Activated T-cell treated with anti-CD3 and anti-CD28 coated beads, Interleukin-2, amount 50 U/mL, for 4 hours (primary cell): ENCODE measurements at regions not wholly inside any gene's neighbourhood (a gene's known extent, or its start where the extent isn't known, plus 50 kb on each side); places are given as distances from the start of the nearest gene placed in this dataset.

ENCODE experiments used
- ATAC-seq, 2 donors: fragments of 200-7000 bp; cut with Tn5 transposase; one replicate each; pipeline ENCODE4 v1.10.0; 2021
- DNase-seq: peaks from one replicate; pipeline ENCODE4 v3.0.0-alpha.2; 2020
- H3K27me3 Mint-ChIP-seq: one replicate; pipeline ENCODE4 v1.8.0; 2021; ENCODE audit warnings: low read depth, mixed read lengths
- H3K36me3 Mint-ChIP-seq: one replicate; pipeline ENCODE4 v1.8.0; 2022; ENCODE audit warnings: mixed read lengths; ENCODE audit not compliant: insufficient read depth
- H3K4me1 Mint-ChIP-seq: one replicate; pipeline ENCODE4 v1.8.0; 2021; ENCODE audit warnings: low read depth, mixed read lengths
- H3K4me3 Mint-ChIP-seq: one replicate; pipeline ENCODE4 v1.8.0; 2021; ENCODE audit warnings: mild to moderate bottlenecking, moderate library complexity, mixed read lengths
- H3K9me3 Mint-ChIP-seq: one replicate; pipeline ENCODE4 v1.8.0; 2021; ENCODE audit warnings: mixed read lengths

DNA sequence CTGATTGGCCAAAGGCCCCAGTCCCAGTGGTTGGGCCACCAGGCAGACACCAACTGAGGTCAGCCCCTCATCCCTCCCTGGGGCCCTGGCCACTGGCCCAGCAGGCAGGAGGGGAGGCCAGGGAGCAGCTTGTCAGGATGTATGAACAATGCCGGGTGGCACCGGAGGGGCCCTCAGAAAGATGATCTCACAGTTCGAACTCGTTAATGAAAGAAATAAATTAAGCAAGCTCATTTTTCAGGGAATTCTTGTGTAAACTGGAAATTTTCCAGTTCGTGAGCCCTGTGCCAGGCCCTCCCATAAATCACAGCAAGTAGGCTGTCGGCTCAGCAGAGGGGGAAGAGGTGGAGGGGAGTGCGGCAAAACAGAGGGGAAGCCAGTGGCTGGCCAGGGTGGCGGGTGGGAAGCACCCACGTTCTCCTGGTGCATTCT, 177.0 kb upstream of the VASH1 start:
- no peak overlapping the region for H3K4me3 Mint-ChIP-seq
- H3K4me1 Mint-ChIP-seq = no peaks in the 10 kb centered on the region
- no peaks in the 10 kb centered on the region for H3K9me3 Mint-ChIP-seq
- ATAC-seq = no peak
- DNase-seq = no peak
- no peaks in the 10 kb centered on the region for H3K27me3 Mint-ChIP-seq
- no peaks in the 10 kb centered on the region for H3K36me3 Mint-ChIP-seq

DNA sequence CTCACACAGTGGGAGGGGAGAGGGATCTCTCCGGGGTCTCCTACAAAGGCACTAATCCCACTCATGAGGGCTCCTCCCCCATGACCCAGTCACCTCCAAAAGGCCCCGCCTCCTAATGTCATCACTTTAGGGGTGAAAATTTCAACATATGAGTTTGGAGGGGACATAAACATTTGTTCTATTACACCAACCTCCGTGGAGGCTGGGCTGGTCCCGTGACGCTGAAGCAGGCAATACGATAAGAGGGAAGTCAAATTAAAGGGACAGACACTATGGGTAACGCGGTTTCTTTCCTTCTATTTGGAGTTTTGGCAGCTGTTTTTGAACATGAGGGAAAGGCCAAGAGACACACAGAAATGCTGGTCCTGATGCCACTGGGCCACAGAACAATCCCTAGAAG, 175.7 kb upstream of the VASH1 start:
- DNase-seq (no peak), ATAC-seq (no peak)
- no peaks in the 10 kb centered on the region for H3K36me3 Mint-ChIP-seq
- no peaks in the 10 kb centered on the region for H3K4me1 Mint-ChIP-seq
- no peaks in the 10 kb centered on the region for H3K9me3 Mint-ChIP-seq
- H3K27me3 Mint-ChIP-seq = no peaks in the 10 kb centered on the region
- no peak overlapping the region for H3K4me3 Mint-ChIP-seq

GRCh38 chr14:76589246-76589645, 172.0 kb upstream of the VASH1 start:
- Mint-ChIP-seq H3K4me1 (no peaks in the 10 kb centered on the region), H3K4me3 (no peak overlapping the region), H3K27me3 (no peaks in the 10 kb centered on the region), H3K9me3 (no peaks in the 10 kb centered on the region), H3K36me3 (no peaks in the 10 kb centered on the region)
- DNase-seq (no peak), ATAC-seq (no peak)

GRCh38 chr14:76591266-76591665, 170.0 kb upstream of the VASH1 start:
- ATAC-seq (no peak), DNase-seq (no peak)
- Mint-ChIP-seq H3K27me3 (no peaks in the 10 kb centered on the region), H3K4me1 (no peaks in the 10 kb centered on the region), H3K9me3 (no peaks in the 10 kb centered on the region), H3K4me3 (no peak overlapping the region), H3K36me3 (no peaks in the 10 kb centered on the region)

DNA sequence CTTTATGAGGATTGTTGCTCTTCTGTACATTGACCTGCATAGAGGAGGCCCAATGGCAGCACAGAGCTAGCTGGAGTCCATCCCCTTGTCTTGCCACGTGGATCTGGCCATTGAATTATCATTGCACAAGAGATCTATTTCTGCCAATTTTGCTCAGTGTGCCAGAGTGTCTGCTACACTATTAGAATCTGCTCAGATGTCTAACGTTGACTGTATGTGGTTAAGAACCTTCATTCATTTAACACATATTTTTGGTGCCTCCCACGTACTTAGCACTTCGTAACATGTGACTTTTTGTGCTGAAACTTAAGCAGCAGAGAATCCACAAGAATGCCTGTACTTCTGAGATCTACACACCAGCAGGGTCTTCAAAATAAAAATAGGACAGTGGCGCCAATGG, 166.0 kb upstream of the VASH1 start:
- peaks cover under 1% of the 10 kb centered on the region for H3K9me3 Mint-ChIP-seq
- no peaks in the 10 kb centered on the region for H3K4me1 Mint-ChIP-seq
- no peaks in the 10 kb centered on the region for H3K27me3 Mint-ChIP-seq
- no peaks in the 10 kb centered on the region for H3K36me3 Mint-ChIP-seq
- ATAC-seq (no peak), DNase-seq (no peak)
- no peak overlapping the region for H3K4me3 Mint-ChIP-seq

- Mint-ChIP-seq H3K27me3 (no peaks in the 10 kb centered on the region), H3K4me3 (no peak overlapping the region)
- no peak for ATAC-seq
These were observed 163.9 kb upstream of the VASH1 start for GRCh38 chr14:76597387-76597786.

DNA sequence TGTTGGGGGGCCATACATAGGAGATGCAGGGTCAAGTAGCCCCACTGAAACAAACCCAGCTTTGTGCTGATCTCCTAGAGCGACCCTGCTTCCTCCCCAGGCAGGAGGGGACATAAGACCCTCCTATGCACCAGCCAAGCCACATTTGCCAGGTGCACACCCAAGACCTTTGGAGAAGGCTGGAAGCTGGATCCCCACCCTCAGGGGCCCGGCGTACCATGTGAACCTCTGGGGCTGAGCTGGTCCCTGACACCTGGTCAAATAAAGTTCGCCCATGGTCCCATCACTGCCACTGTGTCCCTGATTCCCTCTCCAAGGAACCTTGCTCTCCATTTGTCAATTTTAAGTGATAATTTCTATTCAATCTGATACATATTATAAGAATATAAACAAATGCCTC, 162.1 kb upstream of the VASH1 start:
- H3K9me3 Mint-ChIP-seq = peaks cover 4% of the 10 kb centered on the region
- no peak overlapping the region for H3K4me3 Mint-ChIP-seq
- peaks cover 4% of the 10 kb centered on the region for H3K27me3 Mint-ChIP-seq
- H3K4me1 Mint-ChIP-seq = no peaks in the 10 kb centered on the region
- no peak for DNase-seq
- no peak for ATAC-seq
- no peaks in the 10 kb centered on the region for H3K36me3 Mint-ChIP-seq

More at GRCh38 chr14:76597387-76597786, 163.9 kb upstream of the VASH1 start:
- no peaks in the 10 kb centered on the region for H3K4me1 Mint-ChIP-seq
- H3K9me3 Mint-ChIP-seq = peaks cover 4% of the 10 kb centered on the region
- no peak for DNase-seq
- no peaks in the 10 kb centered on the region for H3K36me3 Mint-ChIP-seq

DNA sequence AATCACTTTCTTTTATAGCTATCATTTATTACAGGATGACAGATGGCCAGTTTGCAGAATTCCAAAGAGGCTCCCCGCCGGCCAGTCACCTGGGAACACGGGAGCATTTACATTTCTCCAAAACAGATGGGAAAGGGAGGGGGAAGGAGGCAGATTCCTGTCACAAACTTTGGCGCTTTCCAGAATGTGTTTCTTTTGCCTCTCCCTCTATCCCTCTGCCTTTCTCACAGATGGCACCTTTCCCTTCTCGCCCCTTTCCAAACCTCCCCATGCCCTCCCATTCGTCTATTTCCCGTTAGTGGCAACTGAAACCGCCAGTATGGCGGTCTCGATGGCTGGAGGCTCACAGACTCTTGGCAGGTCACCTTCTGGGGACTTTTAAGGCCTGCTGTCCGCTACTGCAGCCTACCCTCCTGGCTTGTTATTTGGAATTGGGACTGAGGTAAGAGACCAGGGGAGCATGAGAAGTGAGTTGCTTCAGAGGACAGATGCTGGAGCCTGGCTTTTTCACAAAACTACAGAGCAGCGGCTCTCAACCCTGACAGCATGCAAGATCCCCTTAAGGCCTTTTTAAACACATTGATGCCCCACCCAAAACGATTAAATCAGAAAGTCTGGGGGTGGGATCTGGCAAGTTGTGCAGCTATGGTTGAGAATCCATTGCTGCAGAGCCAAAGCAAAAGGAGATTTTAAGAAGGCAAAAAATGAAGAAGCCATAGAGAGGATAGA, 161.5 kb upstream of the VASH1 start:
- no peak for ATAC-seq

GRCh38 chr14:76603713-76604112, 157.6 kb upstream of the VASH1 start:
- H3K4me3 Mint-ChIP-seq = no peak overlapping the region
- H3K4me1 Mint-ChIP-seq = no peaks in the 10 kb centered on the region
- no peaks in the 10 kb centered on the region for H3K36me3 Mint-ChIP-seq
- DNase-seq (no peak), ATAC-seq (no peak)
- H3K9me3 Mint-ChIP-seq = peaks cover 4% of the 10 kb centered on the region
- H3K27me3 Mint-ChIP-seq = peaks cover 24% of the 10 kb centered on the region

More for the DNA sequence above, 161.5 kb upstream of the VASH1 start:
- Mint-ChIP-seq H3K9me3 (peaks cover 4% of the 10 kb centered on the region), H3K4me1 (no peaks in the 10 kb centered on the region), H3K27me3 (peaks cover 8% of the 10 kb centered on the region), H3K4me3 (no peak overlapping the region), H3K36me3 (no peaks in the 10 kb centered on the region)
- no peak for DNase-seq

DNA sequence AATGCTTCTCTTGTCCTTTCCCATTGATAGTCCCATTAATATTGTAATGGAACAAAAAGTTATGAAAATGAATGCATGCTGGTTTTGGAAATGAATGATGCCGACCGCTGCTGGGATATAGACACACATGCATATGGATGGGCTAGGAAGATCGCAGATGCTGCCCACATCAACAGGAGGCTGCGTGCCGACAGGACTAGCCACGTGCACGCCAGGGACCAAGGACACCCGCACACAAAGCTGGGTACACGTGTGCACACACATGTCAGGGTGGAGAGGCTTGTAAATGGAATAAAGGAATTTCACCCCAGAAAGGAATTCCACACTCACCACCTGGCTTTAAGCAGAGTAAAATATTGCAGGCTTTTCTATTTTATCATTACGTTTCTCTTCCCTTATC, 153.8 kb upstream of the VASH1 start:
- no peak overlapping the region for H3K4me3 Mint-ChIP-seq
- H3K36me3 Mint-ChIP-seq = no peaks in the 10 kb centered on the region
- H3K4me1 Mint-ChIP-seq = no peaks in the 10 kb centered on the region
- peaks cover 26% of the 10 kb centered on the region for H3K27me3 Mint-ChIP-seq
- H3K9me3 Mint-ChIP-seq = no peaks in the 10 kb centered on the region
- DNase-seq (no peak), ATAC-seq (no peak)

GRCh38 chr14:76612654-76613053, 148.6 kb upstream of the VASH1 start:
- Mint-ChIP-seq H3K36me3 (no peaks in the 10 kb centered on the region), H3K4me3 (no peak overlapping the region), H3K9me3 (peaks cover 15% of the 10 kb centered on the region), H3K4me1 (no peaks in the 10 kb centered on the region), H3K27me3 (peaks cover 14% of the 10 kb centered on the region)
- ATAC-seq (no peak), DNase-seq (no peak)

- DNase-seq (no peak), ATAC-seq (no peak)
- no peak overlapping the region for H3K4me3 Mint-ChIP-seq
- peaks cover 10% of the 10 kb centered on the region for H3K27me3 Mint-ChIP-seq
- no peaks in the 10 kb centered on the region for H3K36me3 Mint-ChIP-seq
- no peaks in the 10 kb centered on the region for H3K4me1 Mint-ChIP-seq
- H3K9me3 Mint-ChIP-seq = peaks cover 18% of the 10 kb centered on the region
These were observed 147.7 kb upstream of the VASH1 start for GRCh38 chr14:76613616-76614015.

- peaks cover 8% of the 10 kb centered on the region for H3K27me3 Mint-ChIP-seq
- DNase-seq (no peak), ATAC-seq (no peak)
- no peaks in the 10 kb centered on the region for H3K4me1 Mint-ChIP-seq
- H3K36me3 Mint-ChIP-seq = no peaks in the 10 kb centered on the region
- no peak overlapping the region for H3K4me3 Mint-ChIP-seq
- peaks cover 26% of the 10 kb centered on the region for H3K9me3 Mint-ChIP-seq
These were observed 145.9 kb upstream of the VASH1 start for GRCh38 chr14:76615331-76615730.

DNA sequence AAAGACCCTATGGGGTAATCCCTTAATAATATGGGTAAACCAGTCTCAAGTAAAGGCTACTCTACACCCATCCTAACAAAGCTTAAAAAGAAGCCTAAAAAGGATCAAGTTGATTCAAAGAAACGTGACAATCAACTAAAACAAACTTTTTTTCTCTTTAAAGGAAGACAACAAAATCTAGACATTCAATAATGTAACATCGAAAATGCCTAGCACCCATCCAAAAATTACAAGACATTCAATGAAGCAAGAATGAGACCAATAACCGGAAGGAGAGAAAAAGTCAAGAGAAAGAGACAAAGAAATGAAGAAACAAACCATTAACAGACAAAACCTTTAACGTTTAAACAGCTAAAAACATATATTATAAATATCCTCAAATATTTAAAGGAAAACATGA, 143.8 kb upstream of the VASH1 start:
- Mint-ChIP-seq H3K4me1 (no peaks in the 10 kb centered on the region), H3K4me3 (no peak overlapping the region), H3K27me3 (peaks cover 11% of the 10 kb centered on the region), H3K9me3 (peaks cover 26% of the 10 kb centered on the region), H3K36me3 (no peaks in the 10 kb centered on the region)
- ATAC-seq (no peak), DNase-seq (no peak)

- Mint-ChIP-seq H3K9me3 (peaks cover 5% of the 10 kb centered on the region), H3K4me1 (no peaks in the 10 kb centered on the region), H3K27me3 (peaks cover 11% of the 10 kb centered on the region), H3K4me3 (no peak overlapping the region), H3K36me3 (no peaks in the 10 kb centered on the region)
- ATAC-seq (no peak), DNase-seq (no peak)
These were observed 124.7 kb upstream of the VASH1 start for GRCh38 chr14:76636602-76637001.
